Prostate gland (tissue), 2 donors: ENCODE measurements at regions not wholly inside any gene's neighbourhood (a gene's known extent, or its start where the extent isn't known, plus 50 kb on each side); places are given as distances from the start of the nearest gene placed in this dataset.

Experiments used
- CTCF ChIP-seq, 4 experiments: fragments of 200-600 bp in 2 of 4; fragments of 450-650 bp in 2 of 4; sonication (generic) in 2 of 4; IDR thresholded peaks; 1 replicate in 3 of 4; 2 replicates in 1 of 4; pipeline ENCODE4 v1.5.1; 2016 to 2019; ENCODE audit warnings: antibody characterized with exemption in 4 of 4, mild to moderate bottlenecking in 2 of 4, moderate library complexity in 2 of 4
- POLR2A ChIP-seq: fragments of 450-650 bp; IDR thresholded peaks from one replicate; pipeline ENCODE4 v1.6.1; 2016; ENCODE audit warnings: antibody characterized with exemption, mild to moderate bottlenecking
- POLR2AphosphoS5 ChIP-seq: sonication (generic); formaldehyde crosslinking; IDR thresholded peaks from one replicate; pipeline ENCODE4 v1.6.1; 2017; ENCODE audit warnings: antibody characterized with exemption

GRCh38 chr17:14461227-14461548 lies 160.3 kb downstream of the HS3ST3B1 start:
- TF ChIP-seq CTCF (IDR thresholded peaks at IDR 0.05) (no peak), POLR2AphosphoS5 (no peak), POLR2A (no peak)
